Ishikawa (cell line): ENCODE measurements at regions not wholly inside any gene's neighbourhood (a gene's known extent, or its start where the extent isn't known, plus 50 kb on each side); places are given as distances from the start of the nearest gene placed in this dataset.

Experiments used
- CEBPB ChIP-seq: IDR thresholded peaks from 2 replicates; pipeline ENCODE4 v1.6.1; 2012
- CREB1 ChIP-seq: IDR thresholded peaks from 2 replicates; pipeline ENCODE4 v1.6.1; 2012; ENCODE audit warnings: low read depth
- EGR1 ChIP-seq: IDR thresholded peaks from 2 replicates; pipeline ENCODE4 v1.6.1; 2012
- EP300 ChIP-seq: IDR thresholded peaks from 2 replicates; pipeline ENCODE4 v1.6.1; 2012; ENCODE audit warnings: borderline replicate concordance
- FOXM1 ChIP-seq: IDR thresholded peaks from 2 replicates; pipeline ENCODE4 v1.6.1; 2012; ENCODE audit warnings: low read depth, borderline replicate concordance
- MAX ChIP-seq: IDR thresholded peaks from 2 replicates; pipeline ENCODE4 v1.6.1; 2012
- NFIC ChIP-seq: IDR thresholded peaks from 2 replicates; pipeline ENCODE4 v1.6.1; 2012
- RAD21 ChIP-seq: IDR thresholded peaks from 2 replicates; pipeline ENCODE4 v1.6.1; 2012; ENCODE audit warnings: low read depth
- REST ChIP-seq: IDR thresholded peaks from 2 replicates; pipeline ENCODE4 v1.6.1; 2012; ENCODE audit warnings: low read depth, mild to moderate bottlenecking
- TAF1 ChIP-seq: IDR thresholded peaks from 2 replicates; pipeline ENCODE4 v1.6.1; 2012; ENCODE audit warnings: low read depth, mild to moderate bottlenecking
- TCF12 ChIP-seq: IDR thresholded peaks from 2 replicates; pipeline ENCODE4 v1.6.1; 2012; ENCODE audit warnings: low read depth
- TEAD4 ChIP-seq: IDR thresholded peaks from 2 replicates; pipeline ENCODE4 v1.6.1; 2012
- YY1 ChIP-seq: IDR thresholded peaks from 2 replicates; pipeline ENCODE4 v1.6.1; 2012; ENCODE audit warnings: low read depth
- ZBTB7A ChIP-seq: IDR thresholded peaks from 2 replicates; pipeline ENCODE4 v1.6.1; 2012; ENCODE audit warnings: low read depth
- TF ChIP-seq, protein P1 (sequence below): IDR thresholded peaks from 2 replicates; pipeline ENCODE4 v1.6.1; 2012

DNA sequence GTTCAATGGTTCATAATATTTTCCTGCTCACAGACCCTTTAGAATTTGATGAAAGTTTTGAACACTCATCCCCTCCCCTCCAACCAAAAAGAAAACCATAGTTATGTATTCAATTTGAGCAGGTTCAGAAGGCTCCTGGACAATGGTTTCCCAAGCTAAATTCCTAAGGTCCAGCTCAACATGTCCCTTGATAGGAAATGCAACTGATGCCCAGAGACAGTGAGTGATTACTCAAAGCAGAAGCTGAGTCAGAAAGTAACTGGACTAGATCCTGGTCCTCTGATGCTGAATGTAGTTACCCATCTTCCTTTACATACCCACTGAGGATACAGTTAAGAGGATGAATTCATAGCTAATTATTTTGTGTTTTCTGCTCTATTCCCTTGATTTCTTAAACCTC, 218.9 kb upstream of the NCKAP5 start:
- TF ChIP-seq REST, result no peak
- no peak for TF ChIP-seq CEBPB
- TF ChIP-seq, protein P1, sequence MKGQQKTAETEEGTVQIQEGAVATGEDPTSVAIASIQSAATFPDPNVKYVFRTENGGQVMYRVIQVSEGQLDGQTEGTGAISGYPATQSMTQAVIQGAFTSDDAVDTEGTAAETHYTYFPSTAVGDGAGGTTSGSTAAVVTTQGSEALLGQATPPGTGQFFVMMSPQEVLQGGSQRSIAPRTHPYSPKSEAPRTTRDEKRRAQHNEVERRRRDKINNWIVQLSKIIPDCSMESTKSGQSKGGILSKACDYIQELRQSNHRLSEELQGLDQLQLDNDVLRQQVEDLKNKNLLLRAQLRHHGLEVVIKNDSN, result no peak
- TF ChIP-seq ZBTB7A, result no peak
- TF ChIP-seq MAX, result no peak
- TF ChIP-seq EP300, result no peak
- no peak for TF ChIP-seq TCF12
- no peak for TF ChIP-seq YY1

GRCh38 chr2:133787651-133788050, 219.4 kb upstream of the NCKAP5 start:
- TF ChIP-seq CREB1 (no peak), EGR1 (no peak), EP300 (no peak), TAF1 (no peak), YY1 (no peak), MAX (no peak), ZBTB7A (no peak), TEAD4 (no peak), FOXM1 (no peak), REST (no peak)
- TF ChIP-seq, protein P1, result no peak

GRCh38 chr2:133788386-133788785, 220.1 kb upstream of the NCKAP5 start:
- TF ChIP-seq FOXM1, result no peak
- no peak for TF ChIP-seq EP300
- TF ChIP-seq, protein P1, result no peak
- TF ChIP-seq REST, result no peak
- no peak for TF ChIP-seq TAF1
- TF ChIP-seq EGR1, result no peak
- no peak for TF ChIP-seq NFIC
- TF ChIP-seq ZBTB7A, result no peak
- TF ChIP-seq RAD21, result no peak
- no peak for TF ChIP-seq CEBPB
- TF ChIP-seq TCF12, result no peak
- TF ChIP-seq MAX, result no peak
- TF ChIP-seq TEAD4, result no peak
- no peak for TF ChIP-seq CREB1
- TF ChIP-seq YY1, result no peak

GRCh38 chr2:133789743-133790142, 221.5 kb upstream of the NCKAP5 start:
- TF ChIP-seq FOXM1 (no peak), NFIC (no peak), CEBPB (no peak), CREB1 (no peak), TCF12 (no peak), TEAD4 (no peak), TAF1 (no peak), EP300 (no peak), YY1 (no peak), RAD21 (no peak), ZBTB7A (no peak), MAX (no peak), REST (no peak), EGR1 (no peak)
- TF ChIP-seq, protein P1, result no peak
